SK-N-DZ (cell line): ENCODE measurements at regions not wholly inside any gene's neighbourhood (a gene's known extent, or its start where the extent isn't known, plus 50 kb on each side); places are given as distances from the start of the nearest gene placed in this dataset.
A peak's percentile ranks its signal among the peaks of the same experiment; 100 is the strongest.
"Not testable (repeated sequence)": the region's sequence is repeated elsewhere in the genome, so short reads cannot be mapped to it uniquely, and the experiment has no call there.

Experiments used
- DNase-seq: peaks from one replicate; pipeline ENCODE4 v3.0.0-alpha.2; 2015; ENCODE audit warnings: low spot score

GRCh38 chr16:60558936-60559335 lies 1477.3 kb downstream of the CDH8 start:
- no peak for DNase-seq

GRCh38 chr16:60553090-60553757 lies 1483.0 kb downstream of the CDH8 start:
- DNase-seq = no peak

DNA sequence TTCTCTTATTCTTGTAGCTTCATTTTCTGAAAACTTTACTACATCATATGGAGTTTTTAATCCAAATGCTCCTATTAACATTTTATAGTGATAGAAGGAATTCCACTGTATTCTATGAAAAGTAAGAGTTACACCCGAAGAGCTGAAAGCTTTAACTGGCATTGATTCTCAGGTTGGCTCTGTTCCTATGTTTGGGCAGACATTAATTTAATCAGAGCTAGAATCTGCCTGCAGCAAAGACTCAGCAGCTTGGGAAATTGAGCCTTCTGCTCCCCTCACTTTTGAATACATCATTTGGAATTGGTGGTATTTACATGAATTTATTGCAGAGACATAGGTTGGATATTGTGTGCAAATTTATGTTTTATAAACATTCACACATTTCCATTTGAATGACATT lies 1494.7 kb downstream of the CDH8 start:
- no peak for DNase-seq

GRCh38 chr16:60510941-60511340 lies 1525.3 kb downstream of the CDH8 start:
- peak; percentile 3 for DNase-seq

- DNase-seq = no peak
Observed at GRCh38 chr16:60510208-60510607, 1526.0 kb downstream of the CDH8 start.

GRCh38 chr16:60491273-60491672 lies 1545.0 kb downstream of the CDH8 start:
- no peak for DNase-seq

- DNase-seq = no peak
Observed at GRCh38 chr16:60485872-60486489, 1550.3 kb downstream of the CDH8 start.

DNA sequence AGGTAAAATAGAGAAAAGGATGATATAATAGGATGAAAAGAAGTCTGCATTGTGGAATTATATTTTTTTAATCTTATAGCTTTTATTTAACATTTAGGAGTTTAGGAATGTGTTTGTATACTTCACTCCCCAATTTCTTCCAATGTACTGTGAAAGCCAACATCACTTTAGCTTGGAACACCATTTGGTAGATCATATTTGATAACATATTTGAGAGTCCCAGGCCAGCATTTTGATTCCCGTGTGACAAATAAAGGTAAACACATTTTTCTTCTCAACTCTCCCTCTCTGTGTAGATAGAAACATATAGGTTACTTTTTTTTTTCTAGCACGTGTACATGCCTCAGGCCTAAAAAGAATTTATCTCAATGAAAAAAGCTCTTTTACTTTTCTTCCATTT lies 1551.3 kb downstream of the CDH8 start:
- DNase-seq = no peak

- no peak for DNase-seq
Observed at GRCh38 chr16:60481591-60481990, 1554.6 kb downstream of the CDH8 start.

DNA sequence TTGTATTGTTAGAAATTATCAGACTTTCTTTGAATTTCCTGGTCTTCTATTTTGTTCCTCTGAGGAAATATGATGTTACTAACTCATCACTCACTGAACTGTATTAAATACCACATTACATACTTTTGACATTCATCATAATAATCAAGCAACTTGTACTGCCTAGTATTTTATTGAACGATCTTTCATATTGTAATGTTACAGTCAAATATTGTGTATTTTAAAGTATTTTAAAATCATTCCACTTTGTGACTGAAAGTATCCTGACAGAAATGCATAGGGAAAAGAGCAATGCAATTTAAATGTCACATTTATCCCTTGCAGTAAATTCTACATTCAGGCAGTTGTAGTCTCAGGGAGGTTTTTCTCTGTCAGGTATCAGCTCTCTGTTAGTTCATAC lies 1557.4 kb downstream of the CDH8 start:
- no peak for DNase-seq

GRCh38 chr16:60463986-60464385 lies 1572.3 kb downstream of the CDH8 start:
- DNase-seq = no peak

DNA sequence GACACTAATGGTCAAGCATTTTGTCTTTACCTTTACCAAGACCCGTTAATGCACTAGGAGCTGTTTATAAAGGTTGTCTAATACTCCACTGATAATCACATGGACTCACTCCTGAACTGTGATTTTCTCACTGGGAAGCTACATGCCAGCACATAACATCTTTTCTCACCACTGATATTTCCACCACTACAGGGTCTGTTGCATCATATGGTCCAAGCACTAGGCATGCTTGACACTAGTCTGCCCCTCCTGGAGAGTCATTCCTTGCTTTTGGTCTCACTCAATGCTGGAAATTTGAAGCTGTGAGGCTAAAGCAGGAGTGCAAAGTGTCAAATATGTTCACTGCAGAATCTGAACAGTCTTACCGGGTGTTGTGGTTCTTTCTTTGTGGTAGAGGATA lies 1576.8 kb downstream of the CDH8 start:
- DNase-seq = no peak

GRCh38 chr16:60458255-60458654 lies 1578.0 kb downstream of the CDH8 start:
- no peak for DNase-seq

DNA sequence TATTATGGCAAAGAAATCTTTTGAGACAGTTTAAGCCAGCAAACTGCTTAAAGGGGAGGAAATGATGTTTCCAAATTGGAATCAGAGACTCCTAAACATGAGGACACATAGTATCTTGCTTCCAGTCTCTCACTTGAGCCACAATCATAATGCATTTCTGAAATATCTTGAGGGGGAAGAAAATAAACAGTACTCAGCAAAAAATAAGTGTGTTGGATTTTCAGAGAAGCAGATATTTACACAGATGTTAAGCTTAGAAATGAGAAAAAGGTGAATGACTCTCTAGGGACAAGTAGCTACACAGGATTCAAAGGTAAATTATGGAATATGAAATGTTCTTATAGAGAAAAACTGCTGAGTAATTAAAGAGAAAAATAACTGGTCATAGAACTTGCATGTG lies 1583.6 kb downstream of the CDH8 start:
- no peak for DNase-seq

DNA sequence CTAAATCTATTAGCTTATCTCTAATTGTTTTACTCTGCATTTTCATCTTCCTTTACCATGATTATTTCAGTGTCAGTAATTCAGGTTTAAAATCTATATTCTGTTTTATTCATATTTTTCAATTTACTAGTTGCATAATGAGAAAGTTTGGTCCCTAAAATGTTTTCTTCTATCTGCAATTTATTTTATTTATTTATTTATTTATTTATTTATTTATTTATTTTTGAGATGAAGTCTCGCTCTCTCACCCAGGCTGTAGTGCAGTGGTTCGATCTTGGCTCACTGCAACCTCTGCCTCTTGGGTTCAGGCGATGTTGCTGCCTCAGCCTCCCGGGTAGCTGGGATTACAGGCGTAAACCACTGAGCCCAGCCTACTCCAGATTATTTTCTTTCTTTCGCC lies 1597.3 kb downstream of the CDH8 start:
- DNase-seq = no peak

DNA sequence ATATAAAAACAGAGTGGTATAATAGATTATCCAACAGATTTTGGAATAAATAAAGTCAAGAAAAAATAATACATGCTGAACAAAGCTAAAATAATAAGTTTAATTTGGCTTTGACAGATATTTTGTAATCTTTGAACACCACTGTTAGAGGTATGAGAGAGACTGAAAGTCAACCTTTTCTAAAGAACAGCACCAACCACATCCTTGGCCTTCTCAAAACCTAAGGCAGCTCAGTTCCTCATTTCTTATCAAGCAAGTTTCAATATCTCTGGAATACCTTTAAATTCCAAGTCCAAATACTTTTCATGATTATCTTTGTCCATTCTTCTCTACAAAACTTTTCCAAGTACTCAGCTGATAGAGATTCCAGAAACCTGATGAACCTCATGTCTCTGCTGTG lies 1603.8 kb downstream of the CDH8 start:
- DNase-seq = no peak

DNA sequence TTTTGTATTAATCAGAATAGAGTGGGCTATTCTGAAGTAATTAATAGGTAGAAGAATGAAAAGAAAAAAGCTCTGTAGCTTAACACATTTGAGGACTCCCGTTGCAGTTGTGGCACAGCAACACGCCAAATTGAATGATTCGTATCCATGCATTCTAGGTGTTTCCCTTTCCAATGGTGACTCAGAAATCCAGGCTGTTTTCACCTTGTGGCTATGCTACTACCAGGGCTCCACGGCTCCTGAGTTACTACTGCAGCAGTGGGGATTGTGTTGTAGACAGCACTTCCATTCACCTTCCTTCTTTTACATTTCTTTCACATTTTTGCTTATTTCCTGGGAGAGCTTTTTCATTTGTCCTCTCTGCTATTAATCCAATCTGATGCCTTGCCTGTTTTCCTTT lies 1616.4 kb downstream of the CDH8 start:
- no peak for DNase-seq

DNA sequence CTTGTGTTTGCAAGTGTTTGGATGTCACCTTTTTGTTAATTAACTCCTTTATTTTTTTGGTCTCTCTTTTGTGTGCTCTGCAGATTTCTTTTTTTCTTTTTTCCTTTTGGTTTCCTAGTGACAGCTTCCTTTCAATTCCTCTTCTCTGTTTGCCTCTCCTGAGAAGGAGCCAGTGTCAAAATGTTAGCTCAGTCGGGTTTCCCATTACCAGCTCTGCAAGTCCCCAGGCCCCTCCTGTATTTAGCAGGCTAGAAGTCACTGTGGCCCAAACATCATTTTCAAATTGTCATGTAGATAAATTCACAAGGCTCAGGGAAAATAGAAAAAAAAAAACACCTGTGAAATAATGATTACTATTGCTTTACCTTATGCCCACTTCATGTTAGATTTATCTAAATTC lies 1621.6 kb downstream of the CDH8 start:
- no peak for DNase-seq

DNA sequence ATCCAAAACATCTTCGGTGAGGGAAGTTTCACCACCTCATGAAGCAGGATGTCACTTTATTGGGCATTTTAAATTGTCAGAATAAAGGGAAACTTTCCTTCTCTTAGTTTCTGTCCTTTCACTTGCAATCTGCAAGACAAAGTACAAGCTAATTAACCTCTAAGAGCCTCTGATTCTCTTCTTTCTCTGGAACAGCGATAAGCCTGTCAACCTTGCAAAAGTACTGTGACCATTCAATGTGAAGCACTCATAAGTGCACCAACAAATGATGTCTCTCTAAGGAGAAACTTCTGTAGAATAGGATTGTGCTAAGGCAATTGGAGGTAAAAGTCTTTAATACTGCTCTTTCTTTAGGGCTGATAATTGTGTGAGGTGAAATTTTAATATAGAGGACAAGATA lies 1622.3 kb downstream of the CDH8 start:
- DNase-seq = no peak

- DNase-seq = no peak
Observed at GRCh38 chr16:60407606-60408005, 1628.6 kb downstream of the CDH8 start.

DNA sequence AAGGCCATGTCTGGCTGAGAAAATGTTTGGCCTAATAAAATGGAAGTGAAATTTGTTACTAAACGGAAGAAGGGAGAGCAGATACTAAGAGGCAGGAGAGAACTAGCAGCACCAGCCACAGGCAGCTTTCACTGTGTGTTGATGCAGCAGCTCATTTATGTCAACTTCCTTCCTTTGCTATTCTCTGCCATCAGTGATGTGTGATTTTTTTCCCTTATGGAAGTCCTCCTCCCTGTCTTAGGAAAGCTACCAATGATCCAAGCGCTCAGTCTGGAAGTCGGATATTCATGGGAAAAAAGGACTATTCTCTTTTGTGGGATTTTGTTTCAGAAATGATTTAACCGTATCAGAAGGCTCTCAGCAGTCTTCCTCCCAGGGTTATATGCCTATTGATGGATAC lies 1629.2 kb downstream of the CDH8 start:
- no peak for DNase-seq

GRCh38 chr16:60405286-60405685 lies 1631.0 kb downstream of the CDH8 start:
- DNase-seq = no peak

- DNase-seq = no peak
Observed at GRCh38 chr16:60404401-60404800, 1631.8 kb downstream of the CDH8 start.

DNA sequence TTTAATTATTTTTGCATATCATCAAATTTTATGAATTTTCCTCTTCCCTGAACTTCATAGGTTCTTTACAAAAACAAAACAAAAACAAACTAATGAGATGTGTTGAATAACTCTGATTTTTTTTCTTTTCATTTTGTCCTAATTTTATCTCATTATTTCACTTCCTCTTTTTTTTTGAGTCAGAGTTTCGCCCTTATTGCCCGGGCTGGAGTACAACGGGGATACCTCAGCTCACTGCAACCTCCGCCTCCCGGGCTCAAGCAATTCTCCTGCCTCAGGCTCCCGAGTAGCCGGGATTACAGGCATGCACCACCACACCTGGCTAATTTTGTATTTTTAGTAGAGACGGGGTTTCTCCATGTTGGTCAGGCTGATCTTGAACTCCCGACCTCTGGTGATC lies 1633.3 kb downstream of the CDH8 start:
- DNase-seq = not testable (repeated sequence)
